NCI-H1417 (cell line): ENCODE measurements at regions not wholly inside any gene's neighbourhood (a gene's known extent, or its start where the extent isn't known, plus 50 kb on each side); places are given as distances from the start of the nearest gene placed in this dataset.
A peak's percentile ranks its signal among the peaks of the same experiment; 100 is the strongest.

Experiments
- DNase-seq, 3 experiments: peaks; one replicate each; lab custom pipeline; 2025; lab: John Stamatoyannopoulos, UW

DNA sequence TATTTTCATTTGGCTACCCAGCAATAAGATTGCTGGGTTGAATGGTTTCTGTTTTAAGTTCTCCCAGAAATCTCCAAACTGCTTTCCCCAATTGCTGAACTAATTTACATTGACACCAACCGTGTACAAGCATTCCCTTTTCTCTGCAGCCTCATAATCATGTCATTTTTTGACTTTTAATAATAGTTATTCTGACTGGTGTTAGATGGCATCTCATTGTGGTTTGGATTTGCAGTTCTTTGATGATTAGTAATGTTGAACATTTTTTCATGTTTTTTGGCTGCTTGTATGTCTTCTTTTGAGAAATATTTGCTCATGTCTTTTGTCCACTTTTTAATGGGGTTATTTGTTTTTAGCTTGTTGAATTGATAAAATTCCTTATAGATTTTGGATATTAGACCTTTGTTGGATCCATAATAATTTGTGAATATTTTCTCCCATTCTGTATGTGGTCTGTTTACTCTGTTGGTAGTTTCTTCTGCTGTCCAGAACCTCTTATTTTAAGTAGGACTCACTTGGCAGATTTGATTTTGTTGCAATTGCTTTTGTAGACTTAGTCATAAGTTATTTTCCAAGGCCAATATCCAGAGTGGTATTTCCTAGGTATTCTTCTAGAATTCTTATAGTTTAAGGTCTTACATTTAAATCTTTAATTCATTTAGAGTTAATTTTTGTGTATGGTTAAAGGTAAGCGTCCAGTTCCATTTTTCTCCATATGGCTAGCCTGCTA, 793.7 kb downstream of the BRINP1 start:
- no peak for DNase-seq

DNA sequence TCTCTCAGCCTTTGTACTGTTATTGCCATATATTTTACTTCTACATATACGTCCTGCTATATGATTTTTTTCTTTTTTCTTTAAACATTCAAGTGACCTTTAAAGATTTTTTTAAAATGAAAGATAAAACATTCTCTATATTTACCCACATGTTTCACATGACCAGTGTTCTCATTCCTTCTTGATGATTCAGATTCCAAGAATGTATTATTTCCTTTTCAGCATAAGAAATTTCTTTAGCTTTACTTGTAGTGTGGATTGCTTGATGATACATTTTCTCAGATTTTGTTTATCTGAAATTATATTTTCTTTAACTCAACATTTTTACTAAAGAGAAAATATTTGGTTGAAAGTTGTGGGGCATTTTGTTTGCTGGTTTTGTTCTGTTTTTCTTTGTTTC, 792.1 kb downstream of the BRINP1 start:
- no peak for DNase-seq

DNA sequence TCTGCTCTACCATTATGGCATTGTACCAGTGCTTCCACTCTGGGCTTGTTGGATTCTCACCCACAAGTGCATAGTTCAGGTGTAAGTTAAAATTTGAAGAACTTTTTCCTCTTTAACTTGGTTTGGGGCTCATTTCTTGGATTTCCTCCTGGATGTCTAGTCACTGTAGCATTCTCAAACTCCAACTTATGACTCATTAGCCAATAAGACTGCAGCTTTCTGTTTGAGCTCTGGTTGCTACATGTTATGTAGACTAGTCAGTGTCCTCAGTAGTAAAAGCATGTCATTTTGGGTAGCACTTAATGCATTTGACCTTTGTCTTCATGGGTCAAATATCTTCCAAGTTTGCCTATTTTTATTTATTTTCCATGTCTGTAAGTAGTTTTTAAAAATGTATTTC, 790.8 kb downstream of the BRINP1 start:
- no peak for DNase-seq

DNA sequence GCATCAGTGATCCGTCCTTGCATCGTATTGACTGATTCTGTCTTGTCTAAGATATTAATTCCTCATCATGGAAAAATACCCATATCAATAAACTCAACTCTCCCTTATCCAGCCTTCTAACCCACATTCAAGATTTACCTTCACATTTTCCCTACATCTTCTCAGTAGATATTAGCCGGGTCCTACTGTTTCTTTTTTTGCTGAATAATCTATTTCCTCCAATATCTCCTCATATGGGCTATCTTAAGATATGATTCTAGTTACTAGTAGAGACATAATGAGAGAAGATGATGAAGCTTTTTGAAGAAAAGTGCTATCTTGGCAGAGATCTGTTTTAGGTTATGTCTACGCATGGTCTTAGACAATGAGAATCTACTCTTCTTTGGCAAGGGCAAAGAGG, 785.8 kb downstream of the BRINP1 start:
- no peak for DNase-seq

DNA sequence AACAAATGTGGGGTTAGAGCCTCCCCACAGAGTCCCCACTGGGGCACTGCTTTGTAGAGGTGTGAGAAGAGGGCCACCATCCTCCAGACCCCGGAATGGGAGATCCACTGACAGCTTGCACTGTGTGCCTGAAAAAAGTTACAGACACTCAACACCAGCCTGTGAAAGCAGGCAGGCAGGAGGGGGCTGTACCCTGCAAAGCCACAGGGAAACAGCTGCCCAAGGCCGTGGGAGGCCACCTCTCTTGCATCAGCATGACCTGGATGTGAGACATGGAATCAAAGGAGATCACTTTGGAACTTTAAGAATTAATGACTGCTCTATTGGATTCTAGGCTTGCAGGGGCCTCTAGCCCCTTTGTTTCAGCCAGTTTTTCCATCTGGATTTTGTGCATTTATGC, 782.3 kb downstream of the BRINP1 start:
- no peak for DNase-seq

DNA sequence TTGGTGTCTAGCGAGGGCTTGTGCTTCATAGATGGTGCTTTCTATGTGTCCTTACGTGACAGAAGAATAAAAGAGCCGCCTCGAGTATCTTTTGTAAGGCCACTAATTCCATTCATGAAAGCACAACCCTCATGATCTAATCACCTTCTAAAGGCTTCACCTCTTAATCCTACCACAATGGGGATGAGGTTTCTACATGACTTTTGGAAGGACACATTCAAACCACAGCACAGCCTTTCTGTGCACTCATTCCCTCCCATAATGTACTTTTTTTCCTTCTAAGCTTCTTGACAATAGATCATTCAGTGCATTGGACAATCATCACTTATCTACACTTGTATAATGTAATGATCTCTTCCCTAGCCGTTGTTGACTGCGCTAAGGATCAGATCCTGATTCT, 774.8 kb downstream of the BRINP1 start:
- DNase-seq = no peak

DNA sequence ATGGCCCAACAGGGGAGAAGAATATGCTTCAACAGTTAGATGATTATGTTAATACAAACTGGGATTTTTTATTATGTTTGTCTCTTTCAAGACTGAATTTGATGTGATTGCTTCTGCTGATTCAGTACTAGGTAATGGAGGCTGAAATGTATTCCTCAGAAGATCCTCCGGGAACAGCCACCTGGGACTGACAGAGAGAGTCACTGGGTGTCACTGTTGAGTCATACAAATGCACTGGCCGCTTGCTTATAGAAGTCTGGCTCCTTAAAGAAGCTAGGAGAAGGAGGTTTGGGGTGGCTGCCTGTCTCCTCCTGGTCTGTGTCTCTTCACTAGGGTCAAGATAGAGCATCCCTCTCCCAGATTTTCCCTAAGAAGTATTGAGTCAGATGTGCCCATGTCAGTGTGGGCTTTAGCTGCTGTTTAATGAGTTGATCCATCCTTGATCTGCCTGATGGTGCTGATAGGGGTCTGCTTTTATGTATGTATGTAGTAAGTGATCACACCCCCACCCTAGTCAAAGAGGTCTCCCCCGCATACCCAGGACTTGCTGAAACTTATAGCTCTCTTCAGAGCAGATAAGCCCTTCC, 773.4 kb downstream of the BRINP1 start:
- peak; percentile 44 to 89 (median 73) for DNase-seq

DNA sequence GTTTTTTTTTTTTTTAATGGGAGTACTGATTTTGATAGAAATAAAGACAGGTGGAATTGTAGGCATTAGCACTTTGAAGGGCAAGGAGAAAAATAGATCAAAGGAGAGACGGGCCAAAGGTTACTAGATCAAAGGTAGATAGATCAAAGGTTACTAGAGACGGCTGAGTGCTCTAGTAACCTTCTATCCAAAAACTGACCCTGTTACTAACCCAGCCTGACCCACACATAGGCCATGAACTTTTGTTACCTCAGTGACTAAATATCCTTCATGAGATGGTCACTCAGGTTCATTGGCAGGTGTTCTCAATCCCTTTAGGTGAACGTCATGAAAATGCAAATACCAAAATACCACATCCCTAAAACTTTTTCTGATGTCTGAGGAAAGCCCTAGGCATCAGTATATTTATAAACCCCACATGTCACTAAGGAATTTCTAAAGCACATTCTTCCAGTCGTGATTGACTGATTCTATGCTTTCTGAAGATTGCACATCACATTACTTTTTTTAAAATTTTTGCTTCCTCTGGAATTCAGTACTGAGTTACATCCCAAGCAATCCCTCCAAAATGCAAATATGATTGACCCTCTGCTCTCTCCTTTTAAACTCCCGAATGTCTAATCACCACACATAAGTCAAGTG, 772.7 kb downstream of the BRINP1 start:
- peak in 1 of 3 experiments; percentile 43 for DNase-seq

DNA sequence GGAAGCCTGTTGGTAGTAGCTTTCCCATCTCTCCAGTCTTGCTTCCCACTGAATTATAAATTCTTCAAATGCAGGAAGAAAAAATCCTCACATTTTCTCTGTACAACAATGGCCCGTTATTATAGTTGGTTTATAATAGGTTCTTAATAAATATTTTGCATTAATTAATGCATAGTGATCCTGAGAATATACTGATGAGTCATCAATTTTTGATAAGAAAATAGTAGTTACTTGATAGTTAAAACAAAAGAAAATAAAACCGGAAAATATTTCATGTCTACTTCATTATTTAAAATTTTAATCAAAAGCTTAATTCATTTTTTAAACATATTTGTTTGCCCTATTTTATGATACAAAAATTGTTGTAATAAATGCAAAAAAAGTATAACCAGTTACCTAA, 762.6 kb downstream of the BRINP1 start:
- no peak for DNase-seq

DNA sequence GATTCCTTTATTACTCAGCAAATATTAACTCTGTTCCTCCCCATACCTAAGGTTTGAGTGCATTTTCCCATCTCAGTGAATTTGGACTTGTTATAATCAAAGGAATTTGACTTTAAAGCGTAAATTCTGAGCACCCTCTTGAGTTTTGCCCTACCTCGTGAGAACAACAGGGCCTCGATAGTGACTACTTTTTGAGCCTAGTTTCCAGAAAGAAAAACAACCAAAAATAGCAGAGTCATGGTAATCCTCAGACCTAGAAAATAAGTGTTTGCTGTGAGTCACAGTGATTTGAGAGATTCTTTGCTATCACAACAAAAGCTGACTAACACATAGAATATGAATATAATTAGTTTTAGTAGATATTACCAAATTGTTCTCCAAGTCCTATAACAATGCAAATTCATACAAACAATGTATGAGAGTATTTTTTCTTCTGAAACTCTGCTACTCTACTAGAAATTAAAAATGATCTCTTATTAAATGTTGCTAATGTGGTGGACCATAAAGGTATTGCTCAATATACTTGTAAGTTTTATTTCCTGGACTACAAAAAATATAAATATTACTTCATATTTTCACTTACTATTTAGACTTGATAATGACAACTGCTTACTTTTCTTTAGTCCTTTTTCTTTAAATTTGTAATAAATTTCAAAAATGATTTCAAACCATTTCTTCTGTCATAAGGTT, 759.7 kb downstream of the BRINP1 start:
- no peak for DNase-seq

DNA sequence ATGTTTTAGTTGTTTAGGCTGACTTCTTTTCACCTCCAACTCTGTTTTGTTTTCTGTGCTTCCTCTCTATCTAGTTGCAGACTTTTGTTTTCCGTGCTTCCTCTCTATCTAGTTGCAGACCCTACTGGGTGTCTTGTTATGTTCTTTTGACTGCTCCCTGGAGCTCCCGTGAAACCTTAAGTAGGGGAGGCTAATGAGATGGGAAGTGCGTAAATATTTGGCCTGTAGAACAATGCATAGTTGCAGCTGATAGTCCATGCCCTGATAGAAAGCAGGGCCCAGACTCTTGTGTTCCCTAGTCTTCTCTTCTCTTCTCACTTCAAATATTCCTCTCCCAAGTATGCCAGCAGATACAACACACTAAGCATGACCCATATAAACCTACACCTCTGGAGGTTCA, 757.0 kb downstream of the BRINP1 start:
- DNase-seq = no peak

DNA sequence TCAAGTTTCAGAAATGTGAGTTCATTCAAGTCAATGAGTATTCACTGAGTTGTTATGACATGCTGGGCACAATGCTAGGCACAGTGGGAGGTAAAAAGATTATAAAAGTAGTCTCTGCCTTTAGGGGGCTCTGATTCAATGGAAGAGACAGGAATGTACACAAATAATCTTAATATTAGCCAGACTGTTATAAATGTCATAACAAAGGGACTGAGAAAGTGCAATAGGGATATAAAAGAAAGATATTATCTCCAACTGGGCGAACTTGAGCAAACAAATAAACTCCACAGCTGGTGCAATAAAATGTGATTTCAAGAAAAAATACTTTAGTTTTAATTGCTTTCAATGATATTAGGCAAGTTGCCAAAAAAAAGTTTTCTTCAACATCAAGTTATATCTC, 755.2 kb downstream of the BRINP1 start:
- peak in 1 of 3 experiments; percentile 57 for DNase-seq

DNA sequence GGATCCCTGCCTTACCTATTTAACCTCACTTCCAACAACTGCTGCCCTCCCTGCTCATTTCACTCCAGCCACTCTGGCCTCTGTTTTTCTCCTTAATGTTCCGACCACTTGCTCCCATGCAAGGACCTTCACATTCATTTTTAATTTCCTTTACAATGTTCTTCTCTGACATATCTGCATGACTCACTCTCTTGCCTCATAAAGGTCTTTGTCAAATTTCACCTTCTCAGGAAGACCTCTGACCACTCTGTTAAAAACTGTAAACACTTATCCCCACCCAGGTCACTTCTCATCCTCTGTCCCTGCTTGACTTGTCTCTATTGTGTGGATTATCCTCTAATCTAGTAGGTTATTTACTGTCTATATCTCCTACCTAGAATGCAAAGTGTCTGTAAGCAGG, 751.2 kb downstream of the BRINP1 start:
- no peak for DNase-seq

DNA sequence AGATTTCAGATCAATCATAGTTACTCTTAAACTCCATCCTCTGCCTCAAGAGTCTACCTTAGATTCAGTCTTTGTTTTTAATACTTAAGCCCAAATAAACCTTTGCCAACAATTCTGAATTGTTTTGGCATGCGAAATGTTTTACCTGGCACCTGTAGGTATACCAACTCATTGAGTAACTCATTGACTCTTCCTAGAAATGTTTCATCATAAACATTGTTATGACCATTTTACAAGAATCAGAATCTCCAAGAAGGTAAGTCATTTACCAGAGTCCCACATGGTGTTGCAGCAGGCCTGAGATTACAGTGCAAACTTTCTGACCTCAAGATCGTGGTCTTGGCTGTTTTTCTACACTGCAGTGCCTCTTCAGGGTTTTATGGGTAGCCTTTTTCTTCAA, 750.4 kb downstream of the BRINP1 start:
- DNase-seq = no peak

DNA sequence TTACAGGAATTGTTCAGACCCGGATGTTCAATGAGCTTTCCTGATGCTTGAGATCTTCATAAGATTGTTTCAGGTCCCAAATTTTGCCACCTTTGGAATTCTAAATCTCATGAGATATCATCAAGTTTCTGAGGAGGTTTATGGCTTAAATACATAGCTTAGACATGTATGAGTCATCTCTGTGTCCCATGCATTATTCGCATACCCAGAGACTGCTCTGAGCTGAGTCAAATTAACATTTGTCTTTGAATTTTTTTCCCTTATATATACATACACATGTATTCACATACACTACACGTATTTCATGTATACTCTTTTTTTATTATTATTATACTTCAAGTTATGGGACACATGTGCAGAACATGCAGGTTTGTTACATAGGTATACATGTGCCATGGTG, 744.6 kb downstream of the BRINP1 start:
- DNase-seq = no peak

DNA sequence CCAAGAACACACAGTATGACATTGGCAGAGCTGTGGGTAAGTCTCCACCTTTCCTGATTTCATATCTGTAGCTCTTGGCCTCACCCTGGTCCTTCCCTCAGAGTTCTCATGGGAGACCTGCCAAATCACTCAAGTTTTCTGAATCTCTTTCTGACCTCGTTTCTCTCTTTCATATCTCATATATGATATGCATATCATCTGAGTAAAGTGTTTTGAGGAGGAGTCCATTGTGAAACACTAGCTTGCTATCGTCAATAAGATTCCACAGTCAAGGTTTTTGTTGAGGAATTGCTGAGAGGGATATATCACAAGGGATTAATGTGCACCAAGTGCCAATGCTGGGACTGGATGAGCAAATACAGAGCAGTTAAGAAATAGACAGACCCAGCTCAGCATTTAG, 739.2 kb downstream of the BRINP1 start:
- DNase-seq = no peak

DNA sequence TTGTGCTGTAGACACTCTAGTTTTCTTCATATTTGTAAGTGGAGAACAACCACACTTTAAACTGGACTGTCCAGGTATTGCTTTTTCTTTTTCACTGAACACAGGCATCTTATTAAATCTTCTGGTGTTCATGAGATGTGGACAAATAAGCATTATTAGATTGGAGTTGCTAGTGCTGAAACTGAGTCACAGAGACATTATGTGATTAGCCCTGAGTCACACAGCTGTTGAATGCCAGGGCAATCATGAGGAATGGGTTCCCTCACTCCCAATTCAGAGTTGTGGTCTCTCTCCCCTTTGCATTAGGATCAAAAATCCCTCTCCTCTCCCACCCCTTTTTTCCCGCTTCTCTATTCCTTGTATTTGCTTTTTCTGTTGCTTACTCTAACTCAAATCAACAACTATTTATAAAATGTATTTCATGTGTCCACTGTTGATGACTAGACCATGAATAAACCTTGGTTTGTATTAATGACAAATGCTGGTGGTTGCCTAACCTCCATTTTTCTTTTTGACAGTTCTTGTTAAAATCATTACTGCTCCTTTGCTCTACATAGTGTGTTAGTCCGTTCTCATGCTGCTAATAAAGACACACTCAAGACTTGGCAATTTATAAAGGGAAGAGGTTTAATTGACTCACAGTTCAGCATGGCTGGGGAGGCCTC, 738.2 kb downstream of the BRINP1 start:
- no peak for DNase-seq

DNA sequence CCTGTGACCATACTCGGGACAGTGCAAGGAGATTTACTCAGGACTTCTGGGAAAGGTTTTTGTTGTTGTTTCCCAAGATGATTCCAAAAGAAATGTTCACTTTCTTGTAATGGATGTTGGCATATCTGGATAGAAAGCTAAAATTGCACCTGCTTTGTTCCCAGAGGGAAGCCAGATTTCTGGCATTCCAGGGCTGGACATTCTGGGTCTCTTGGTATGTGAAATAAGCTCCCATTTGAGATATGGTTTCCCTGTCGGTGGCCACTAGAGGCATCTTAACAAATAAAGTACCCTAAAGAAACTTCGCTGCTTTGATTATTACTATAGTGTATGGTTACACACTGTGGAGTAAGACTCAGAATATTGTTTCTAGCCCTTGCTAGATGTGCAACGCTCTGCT, 737.3 kb downstream of the BRINP1 start:
- no peak for DNase-seq

DNA sequence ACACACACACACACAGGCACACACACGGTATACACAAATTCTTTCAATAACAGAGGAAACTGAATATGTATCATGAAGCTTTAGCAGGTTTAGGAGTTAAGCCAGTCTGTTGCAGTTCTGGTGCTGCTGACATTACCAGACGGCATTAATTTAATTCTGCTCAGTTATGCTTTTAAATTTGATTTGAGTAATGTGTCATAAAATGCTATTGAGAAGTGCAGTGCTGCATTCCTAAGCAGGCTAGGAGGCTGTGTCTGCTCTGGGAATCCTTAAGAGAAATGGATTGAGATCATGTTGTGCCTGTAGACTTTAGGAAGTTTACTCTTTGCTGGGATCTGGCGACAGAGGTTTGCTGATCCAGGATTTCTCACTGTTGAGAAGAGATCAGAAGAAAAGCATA, 733.8 kb downstream of the BRINP1 start:
- DNase-seq = no peak

DNA sequence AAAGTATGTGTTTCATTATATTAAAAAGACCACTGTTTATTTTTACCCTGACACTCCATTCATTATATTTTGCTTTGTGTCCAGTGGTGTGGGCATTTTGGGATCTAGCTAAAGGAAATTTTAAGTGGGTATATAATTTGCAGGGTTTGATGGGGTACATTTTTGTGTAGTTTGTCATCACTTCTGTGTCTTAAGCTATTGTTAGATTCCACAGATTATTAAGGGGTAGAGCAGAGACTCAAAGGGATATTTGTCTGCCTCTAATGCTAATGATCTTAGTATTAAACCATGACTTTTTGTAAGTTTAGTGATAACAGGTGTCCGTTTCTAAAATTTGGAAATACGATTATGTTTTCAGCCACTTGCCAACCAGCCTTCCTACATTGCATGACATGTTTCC, 731.6 kb downstream of the BRINP1 start:
- DNase-seq = no peak

DNA sequence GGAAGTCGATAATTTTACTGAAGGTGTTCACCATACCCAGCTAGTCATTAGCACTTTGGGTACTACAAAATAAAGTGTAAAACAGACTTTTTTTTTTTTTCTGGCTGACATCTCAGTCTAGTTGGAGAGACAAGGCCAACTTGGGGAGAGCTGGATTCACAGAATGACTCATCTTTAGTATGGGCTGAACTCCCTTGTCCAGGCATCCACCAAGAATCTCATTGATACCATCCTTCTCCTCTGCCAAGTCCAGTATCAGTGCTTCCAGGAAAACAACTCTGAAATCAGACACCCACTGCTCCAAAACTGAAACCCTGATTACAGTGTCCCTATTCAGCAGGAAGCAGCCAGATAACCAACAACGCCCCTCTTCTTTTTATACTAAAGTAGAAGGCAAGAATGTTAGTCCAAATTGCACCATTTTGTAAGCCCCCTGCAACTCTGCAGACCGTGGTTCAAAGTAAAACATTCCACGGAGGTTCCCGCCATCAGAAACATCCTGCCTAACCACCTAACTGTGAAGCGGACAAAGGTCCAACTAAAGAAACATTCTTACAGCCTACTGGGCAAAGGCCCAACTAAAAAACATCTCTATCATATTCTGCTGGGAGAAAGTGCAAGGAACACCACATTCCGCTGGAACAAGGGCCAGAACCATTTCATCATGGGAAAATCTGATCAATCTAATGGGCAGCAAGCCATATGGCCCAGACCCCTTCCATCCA, 728.2 kb downstream of the BRINP1 start:
- no peak for DNase-seq

DNA sequence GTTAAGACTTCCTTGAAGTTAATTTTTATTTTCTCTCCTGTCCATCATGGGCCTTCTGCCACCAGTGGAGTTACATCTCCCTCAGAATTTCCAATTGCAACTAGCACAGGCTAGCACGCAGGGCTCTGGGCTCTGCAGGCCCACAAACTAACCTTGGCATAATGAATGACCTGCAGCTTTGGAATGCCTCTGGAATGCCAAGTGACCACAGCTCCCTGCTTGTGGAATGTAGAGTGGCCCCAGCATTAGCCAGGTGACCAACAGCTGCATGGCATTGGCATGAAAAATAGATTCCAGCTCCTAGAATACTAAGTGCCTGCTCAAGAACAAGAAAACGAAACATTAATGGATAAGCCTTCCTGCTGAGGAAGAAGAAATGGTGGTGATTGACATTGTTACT, 726.1 kb downstream of the BRINP1 start:
- DNase-seq = no peak
